ENCODE measurements at regions not wholly inside any gene's neighbourhood (a gene's known extent, or its start where the extent isn't known, plus 50 kb on each side); places are given as distances from the start of the nearest gene placed in this dataset.

- no peak for TF ChIP-seq POLR2AphosphoS5 (IDR thresholded peaks at IDR 0.05; ENCODE audit: insufficient read depth in 1 of 2, low read depth in 1 of 2)
- TF ChIP-seq, protein P1, sequence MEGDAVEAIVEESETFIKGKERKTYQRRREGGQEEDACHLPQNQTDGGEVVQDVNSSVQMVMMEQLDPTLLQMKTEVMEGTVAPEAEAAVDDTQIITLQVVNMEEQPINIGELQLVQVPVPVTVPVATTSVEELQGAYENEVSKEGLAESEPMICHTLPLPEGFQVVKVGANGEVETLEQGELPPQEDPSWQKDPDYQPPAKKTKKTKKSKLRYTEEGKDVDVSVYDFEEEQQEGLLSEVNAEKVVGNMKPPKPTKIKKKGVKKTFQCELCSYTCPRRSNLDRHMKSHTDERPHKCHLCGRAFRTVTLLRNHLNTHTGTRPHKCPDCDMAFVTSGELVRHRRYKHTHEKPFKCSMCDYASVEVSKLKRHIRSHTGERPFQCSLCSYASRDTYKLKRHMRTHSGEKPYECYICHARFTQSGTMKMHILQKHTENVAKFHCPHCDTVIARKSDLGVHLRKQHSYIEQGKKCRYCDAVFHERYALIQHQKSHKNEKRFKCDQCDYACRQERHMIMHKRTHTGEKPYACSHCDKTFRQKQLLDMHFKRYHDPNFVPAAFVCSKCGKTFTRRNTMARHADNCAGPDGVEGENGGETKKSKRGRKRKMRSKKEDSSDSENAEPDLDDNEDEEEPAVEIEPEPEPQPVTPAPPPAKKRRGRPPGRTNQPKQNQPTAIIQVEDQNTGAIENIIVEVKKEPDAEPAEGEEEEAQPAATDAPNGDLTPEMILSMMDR (IDR thresholded peaks at IDR 0.05) = no peak
- no peak for TF ChIP-seq POLR2A (IDR thresholded peaks at IDR 0.05)
Measured at GRCh38 chr2:22842205-22842869, 542.6 kb upstream of the KLHL29 start.

Data from vagina (tissue), 2 donors.